ENCODE measurements at regions not wholly inside any gene's neighbourhood (a gene's known extent, or its start where the extent isn't known, plus 50 kb on each side); places are given as distances from the start of the nearest gene placed in this dataset.

DNA sequence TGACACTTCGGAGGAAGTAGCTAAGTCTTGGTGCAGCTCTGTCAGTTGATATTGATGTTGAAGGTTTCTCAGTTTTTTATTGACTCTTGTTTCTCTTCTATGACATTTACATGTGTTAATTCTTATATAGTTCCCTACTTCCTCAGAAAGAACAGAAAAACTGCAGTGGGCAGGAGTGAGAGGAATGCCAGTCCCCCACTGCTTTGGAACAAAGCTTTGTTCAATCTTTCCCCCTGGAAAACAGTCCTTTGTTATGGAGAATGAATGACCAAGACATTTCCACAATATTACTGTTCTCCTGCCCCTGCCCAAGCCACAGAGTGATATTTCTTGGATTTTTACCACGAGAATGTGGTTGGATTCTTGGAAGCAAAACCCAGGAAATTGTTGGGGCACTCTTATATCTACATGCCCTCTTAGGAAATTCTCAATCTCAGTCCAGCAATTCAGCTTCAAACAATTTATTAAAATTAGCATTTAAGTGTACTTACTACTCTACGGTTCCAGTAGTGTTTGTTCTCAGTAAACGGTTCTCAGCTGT lies 258.0 kb upstream of the KCND2 start:
- H3K9me3 Mint-ChIP-seq (ENCODE audit: unreplicated experiment), result peaks cover 7% of the 10 kb centered on the region
- ChIA-PET POLR2A (no interaction called here), CTCF (no interaction called here)
- BruUV-seq (replicated peaks), result no TSS peak
- no peaks in the 10 kb centered on the region for H3K36me3 Mint-ChIP-seq (ENCODE audit: insufficient read depth, unreplicated experiment)
- no peaks in the 10 kb centered on the region for H3K4me1 Mint-ChIP-seq (ENCODE audit: insufficient read depth, unreplicated experiment)
- no peak overlapping the region for H3K27ac Mint-ChIP-seq (ENCODE audit: low read depth, unreplicated experiment)
- DNase-seq (ENCODE audit: unreplicated experiment), result no peak
- H3K4me3 Mint-ChIP-seq (ENCODE audit: unreplicated experiment), result no peak overlapping the region
- TF ChIP-seq, protein P1, sequence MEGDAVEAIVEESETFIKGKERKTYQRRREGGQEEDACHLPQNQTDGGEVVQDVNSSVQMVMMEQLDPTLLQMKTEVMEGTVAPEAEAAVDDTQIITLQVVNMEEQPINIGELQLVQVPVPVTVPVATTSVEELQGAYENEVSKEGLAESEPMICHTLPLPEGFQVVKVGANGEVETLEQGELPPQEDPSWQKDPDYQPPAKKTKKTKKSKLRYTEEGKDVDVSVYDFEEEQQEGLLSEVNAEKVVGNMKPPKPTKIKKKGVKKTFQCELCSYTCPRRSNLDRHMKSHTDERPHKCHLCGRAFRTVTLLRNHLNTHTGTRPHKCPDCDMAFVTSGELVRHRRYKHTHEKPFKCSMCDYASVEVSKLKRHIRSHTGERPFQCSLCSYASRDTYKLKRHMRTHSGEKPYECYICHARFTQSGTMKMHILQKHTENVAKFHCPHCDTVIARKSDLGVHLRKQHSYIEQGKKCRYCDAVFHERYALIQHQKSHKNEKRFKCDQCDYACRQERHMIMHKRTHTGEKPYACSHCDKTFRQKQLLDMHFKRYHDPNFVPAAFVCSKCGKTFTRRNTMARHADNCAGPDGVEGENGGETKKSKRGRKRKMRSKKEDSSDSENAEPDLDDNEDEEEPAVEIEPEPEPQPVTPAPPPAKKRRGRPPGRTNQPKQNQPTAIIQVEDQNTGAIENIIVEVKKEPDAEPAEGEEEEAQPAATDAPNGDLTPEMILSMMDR (IDR thresholded peaks at IDR 0.05; ENCODE audit: unreplicated experiment), result no peak
- peaks cover 12% of the 10 kb centered on the region for H3K27me3 Mint-ChIP-seq (ENCODE audit: insufficient read depth, unreplicated experiment)
- intact Hi-C loops (cut with micrococcal nuclease), result no loop called here

DNA sequence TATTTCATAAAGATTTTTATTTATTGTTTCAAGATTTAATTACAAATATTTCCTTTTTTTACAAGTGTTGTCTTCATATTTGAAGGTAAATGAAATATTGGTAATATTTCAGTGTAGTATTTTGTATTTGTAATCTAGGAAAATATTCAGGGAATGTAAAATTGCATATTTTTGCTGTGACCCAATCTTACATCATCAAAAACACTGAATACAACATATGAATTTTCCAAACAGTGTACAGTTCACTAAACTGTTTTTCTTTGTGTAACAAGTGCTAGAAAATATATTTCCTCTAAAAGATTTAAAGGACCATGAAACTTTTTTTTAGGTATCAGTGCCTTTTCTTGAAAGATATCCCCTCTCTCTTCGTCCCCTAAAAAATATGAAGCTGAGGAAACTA lies 251.9 kb upstream of the KCND2 start:
- DNase-seq (ENCODE audit: unreplicated experiment), result no peak
- no TSS peak for BruUV-seq (replicated peaks)
- ChIA-PET CTCF (no interaction called here), POLR2A (no interaction called here)
- H3K9me3 Mint-ChIP-seq (ENCODE audit: unreplicated experiment), result no peaks in the 10 kb centered on the region
- TF ChIP-seq, protein P1 (IDR thresholded peaks at IDR 0.05; ENCODE audit: unreplicated experiment), result no peak
- no peak overlapping the region for H3K27ac Mint-ChIP-seq (ENCODE audit: low read depth, unreplicated experiment)
- intact Hi-C loops (cut with micrococcal nuclease), result no loop called here
- H3K27me3 Mint-ChIP-seq (ENCODE audit: insufficient read depth, unreplicated experiment), result peaks cover 40% of the 10 kb centered on the region
- H3K36me3 Mint-ChIP-seq (ENCODE audit: insufficient read depth, unreplicated experiment), result no peaks in the 10 kb centered on the region
- no peak overlapping the region for H3K4me3 Mint-ChIP-seq (ENCODE audit: unreplicated experiment)
- no peaks in the 10 kb centered on the region for H3K4me1 Mint-ChIP-seq (ENCODE audit: insufficient read depth, unreplicated experiment)

DNA sequence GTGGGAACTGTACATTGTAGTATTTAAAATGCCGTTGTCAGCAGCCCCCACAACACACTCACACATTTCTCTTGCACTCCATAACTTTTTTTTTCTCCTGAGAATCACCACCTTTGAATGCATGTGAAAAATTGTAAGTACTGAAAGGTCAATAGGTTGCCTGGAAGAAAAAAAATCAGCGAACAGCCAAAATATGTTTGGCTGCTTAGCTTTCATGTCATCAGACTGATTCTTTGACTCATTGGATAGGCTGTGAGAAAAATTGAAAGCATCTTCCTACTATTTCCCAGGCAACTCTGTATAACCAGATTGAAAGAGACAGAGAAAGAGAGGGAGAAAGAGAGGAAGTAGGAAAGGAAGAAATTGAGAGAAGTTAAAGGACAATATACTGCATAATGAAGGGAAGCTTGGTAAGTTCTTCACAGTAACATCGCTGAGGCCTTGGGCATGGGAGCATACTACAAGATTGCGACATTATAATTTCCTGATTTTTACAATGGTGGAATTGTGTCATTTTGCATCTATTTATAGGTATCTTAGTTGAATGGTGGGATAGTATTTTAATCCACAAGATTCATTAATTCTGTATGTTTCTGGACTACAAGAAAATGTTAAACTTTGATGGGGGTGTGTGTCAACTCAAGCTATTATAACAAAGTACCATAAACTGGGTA lies 249.3 kb upstream of the KCND2 start:
- Mint-ChIP-seq H3K4me3 (ENCODE audit: unreplicated experiment) (no peak overlapping the region), H3K4me1 (ENCODE audit: insufficient read depth, unreplicated experiment) (no peaks in the 10 kb centered on the region), H3K36me3 (ENCODE audit: insufficient read depth, unreplicated experiment) (no peaks in the 10 kb centered on the region), H3K27ac (ENCODE audit: low read depth, unreplicated experiment) (no peak overlapping the region), H3K27me3 (ENCODE audit: insufficient read depth, unreplicated experiment) (peaks cover 41% of the 10 kb centered on the region), H3K9me3 (ENCODE audit: unreplicated experiment) (no peaks in the 10 kb centered on the region)
- TF ChIP-seq, protein P1 (IDR thresholded peaks at IDR 0.05; ENCODE audit: unreplicated experiment), result no peak
- CTCF ChIA-PET, result no interaction called here
- intact Hi-C loops (cut with micrococcal nuclease), result no loop called here
- no TSS peak for BruUV-seq (replicated peaks)
- POLR2A ChIA-PET, result no interaction called here
- DNase-seq (ENCODE audit: unreplicated experiment), result no peak

DNA sequence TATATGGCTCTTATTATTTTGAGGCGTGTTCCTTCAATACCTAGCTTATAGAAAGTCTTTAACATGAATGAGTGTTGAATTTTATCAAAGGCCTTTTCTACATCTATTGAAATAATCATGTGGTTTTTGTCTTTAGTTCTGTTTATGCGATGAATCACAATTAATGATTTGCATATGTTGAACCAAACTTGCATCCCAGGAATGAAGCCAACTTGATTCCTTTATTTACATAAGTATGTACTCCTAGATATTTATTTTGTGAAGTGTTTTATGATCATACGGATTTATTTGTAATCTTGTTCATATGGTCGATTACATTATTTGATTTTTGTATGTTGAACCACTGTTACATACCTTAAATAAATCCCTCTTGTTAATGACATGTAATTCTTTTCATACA lies 244.3 kb upstream of the KCND2 start:
- ChIA-PET POLR2A (no interaction called here), CTCF (no interaction called here)
- no peaks in the 10 kb centered on the region for H3K9me3 Mint-ChIP-seq (ENCODE audit: unreplicated experiment)
- no peak overlapping the region for H3K4me3 Mint-ChIP-seq (ENCODE audit: unreplicated experiment)
- intact Hi-C loops (cut with micrococcal nuclease), result no loop called here
- no peaks in the 10 kb centered on the region for H3K36me3 Mint-ChIP-seq (ENCODE audit: insufficient read depth, unreplicated experiment)
- DNase-seq (ENCODE audit: unreplicated experiment), result no peak
- TF ChIP-seq, protein P1 (IDR thresholded peaks at IDR 0.05; ENCODE audit: unreplicated experiment), result no peak
- no TSS peak for BruUV-seq (replicated peaks)
- H3K4me1 Mint-ChIP-seq (ENCODE audit: insufficient read depth, unreplicated experiment), result no peaks in the 10 kb centered on the region
- no peak overlapping the region for H3K27ac Mint-ChIP-seq (ENCODE audit: low read depth, unreplicated experiment)
- H3K27me3 Mint-ChIP-seq (ENCODE audit: insufficient read depth, unreplicated experiment), result peaks cover 13% of the 10 kb centered on the region

All from MCF 10A (cell line).